A673 (cell line): ENCODE measurements at regions not wholly inside any gene's neighbourhood (a gene's known extent, or its start where the extent isn't known, plus 50 kb on each side); places are given as distances from the start of the nearest gene placed in this dataset.

Source experiments
- BruUV-seq: library from RNA; stranded (reverse); fragments of 400-500 nt; replicated peaks from 2 replicates; lab custom pipeline; 2021; lab: Mats Ljungman, UMichigan
- CTCF ChIA-PET: fragments of 300-600 bp; sonication (Branson Sonifier 250); formaldehyde crosslinking; loops from one replicate; lab custom pipeline; 2022; ENCODE audit warnings: antibody characterized with exemption; lab: Charles Lee
- POLR2A ChIA-PET: fragments of 300-600 bp; sonication (Branson Sonifier 250); formaldehyde crosslinking; loops from one replicate; lab custom pipeline; 2022; ENCODE audit warnings: antibody characterized with exemption; ENCODE audit not compliant: low non-redundant PET; lab: Charles Lee
- DNase-seq: peaks from one replicate; pipeline ENCODE4 v3.0.0-alpha.2; 2015; ENCODE audit warnings: low spot score
- H3K27ac ChIP-seq: fragments of 200-600 bp; sonication (generic); 2 replicates; pipeline ENCODE4 v1.5.1; 2016; ENCODE audit warnings: mixed run types, low read depth, mild to moderate bottlenecking, mixed read lengths, antibody characterized with exemption, low read length; ENCODE audit not compliant: poor library complexity, severe bottlenecking
- H3K27me3 ChIP-seq: fragments of 200-600 bp; sonication (generic); replicated peaks from 2 replicates; pipeline ENCODE4 v1.6.1; 2017; ENCODE audit warnings: mixed run types, low read depth, mild to moderate bottlenecking, mixed read lengths, antibody characterized with exemption, low read length; ENCODE audit not compliant: insufficient read depth, poor library complexity
- H3K36me3 ChIP-seq: fragments of 200-600 bp; sonication (generic); 2 replicates; pipeline ENCODE4 v1.6.1; 2016; ENCODE audit warnings: mixed run types, mild to moderate bottlenecking, mixed read lengths, antibody characterized with exemption, low read length; ENCODE audit not compliant: insufficient read depth, poor library complexity, severe bottlenecking
- H3K4me1 ChIP-seq: fragments of 200-600 bp; sonication (generic); 2 replicates; pipeline ENCODE4 v1.6.1; 2017; ENCODE audit warnings: mixed run types, mild to moderate bottlenecking, mixed read lengths, antibody characterized with exemption, low read length; ENCODE audit not compliant: insufficient read depth, poor library complexity, severe bottlenecking
- H3K4me3 ChIP-seq: fragments of 200-600 bp; sonication (generic); 2 replicates; pipeline ENCODE4 v1.5.1; 2016; ENCODE audit warnings: low read depth, mixed run types, mild to moderate bottlenecking, mixed read lengths, low read length; ENCODE audit not compliant: poor library complexity, severe bottlenecking
- H3K9me3 ChIP-seq: fragments of 200-600 bp; sonication (generic); 2 replicates; pipeline ENCODE4 v1.6.1; 2016; ENCODE audit warnings: mixed run types, low read depth, mild to moderate bottlenecking, mixed read lengths, antibody characterized with exemption, low read length; ENCODE audit not compliant: poor library complexity, severe bottlenecking
- EZH2 ChIP-seq: fragments of 200-600 bp; sonication (generic); IDR thresholded peaks from 2 replicates; pipeline ENCODE4 v1.6.1; 2017; ENCODE audit warnings: borderline replicate concordance, low read depth, mild to moderate bottlenecking, mixed read lengths, antibody characterized with exemption, low read length; ENCODE audit not compliant: poor library complexity, severe bottlenecking
- intact Hi-C: fragments of 100-400 bp; cut with micrococcal nuclease; formaldehyde crosslinking; loops from one replicate; pipeline ENCODE4 v1.10.0; 2022; ENCODE audit not compliant: unreplicated experiment
- TF ChIP-seq, protein P1 (sequence below): fragments of 300-800, 200-600 bp; sonication (generic); conservative IDR thresholded peaks from 2 replicates; pipeline ENCODE4 v1.5.1; 2017; ENCODE audit warnings: low read depth, mild to moderate bottlenecking, antibody characterized with exemption, low read length, moderate library complexity, mixed read lengths

GRCh38 chr12:71009430-71010142 is 89.0 kb upstream of the PTPRR start:
- no peak overlapping the region for H3K27ac ChIP-seq
- H3K4me3 ChIP-seq, result no peak overlapping the region
- no TSS peak for BruUV-seq
- no peaks in the 10 kb centered on the region for H3K9me3 ChIP-seq
- intact Hi-C loops, result no loop called here
- ChIA-PET POLR2A (no interaction called here), CTCF (no interaction called here)
- no peaks in the 10 kb centered on the region for H3K36me3 ChIP-seq
- DNase-seq, result no peak
- TF ChIP-seq EZH2, result no peak
- TF ChIP-seq, protein P1, sequence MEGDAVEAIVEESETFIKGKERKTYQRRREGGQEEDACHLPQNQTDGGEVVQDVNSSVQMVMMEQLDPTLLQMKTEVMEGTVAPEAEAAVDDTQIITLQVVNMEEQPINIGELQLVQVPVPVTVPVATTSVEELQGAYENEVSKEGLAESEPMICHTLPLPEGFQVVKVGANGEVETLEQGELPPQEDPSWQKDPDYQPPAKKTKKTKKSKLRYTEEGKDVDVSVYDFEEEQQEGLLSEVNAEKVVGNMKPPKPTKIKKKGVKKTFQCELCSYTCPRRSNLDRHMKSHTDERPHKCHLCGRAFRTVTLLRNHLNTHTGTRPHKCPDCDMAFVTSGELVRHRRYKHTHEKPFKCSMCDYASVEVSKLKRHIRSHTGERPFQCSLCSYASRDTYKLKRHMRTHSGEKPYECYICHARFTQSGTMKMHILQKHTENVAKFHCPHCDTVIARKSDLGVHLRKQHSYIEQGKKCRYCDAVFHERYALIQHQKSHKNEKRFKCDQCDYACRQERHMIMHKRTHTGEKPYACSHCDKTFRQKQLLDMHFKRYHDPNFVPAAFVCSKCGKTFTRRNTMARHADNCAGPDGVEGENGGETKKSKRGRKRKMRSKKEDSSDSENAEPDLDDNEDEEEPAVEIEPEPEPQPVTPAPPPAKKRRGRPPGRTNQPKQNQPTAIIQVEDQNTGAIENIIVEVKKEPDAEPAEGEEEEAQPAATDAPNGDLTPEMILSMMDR, result no peak
- H3K4me1 ChIP-seq, result peaks cover 4% of the 10 kb centered on the region
- H3K27me3 ChIP-seq, result no peaks in the 10 kb centered on the region

DNA sequence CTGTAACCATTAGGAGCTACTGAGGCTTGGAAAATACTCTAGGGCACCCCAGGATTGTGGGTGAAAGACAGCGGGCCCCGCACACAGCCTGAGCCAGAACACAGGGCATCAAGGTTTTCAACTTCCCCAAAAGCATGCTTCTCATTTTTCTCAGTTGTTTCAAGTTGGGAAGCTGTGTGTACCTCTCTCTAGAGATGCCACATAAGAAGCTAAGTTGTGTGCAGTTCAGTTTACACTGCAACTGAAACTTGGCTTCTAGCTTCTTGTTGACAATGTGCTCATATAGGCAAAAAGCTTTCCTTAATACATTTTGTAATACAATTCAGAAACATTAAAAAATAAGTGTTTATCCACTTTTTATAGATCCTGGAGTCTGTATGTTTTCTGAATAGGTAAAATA is 88.1 kb upstream of the PTPRR start:
- Histone ChIP-seq H3K9me3 (no peaks in the 10 kb centered on the region), H3K36me3 (no peaks in the 10 kb centered on the region), H3K27me3 (no peaks in the 10 kb centered on the region), H3K4me1 (peaks cover 4% of the 10 kb centered on the region), H3K4me3 (no peak overlapping the region), H3K27ac (no peak overlapping the region)
- BruUV-seq, result no TSS peak
- ChIA-PET POLR2A (no interaction called here), CTCF (no interaction called here)
- no peak for DNase-seq
- intact Hi-C loops, result no loop called here
- TF ChIP-seq, protein P1, result no peak
- TF ChIP-seq EZH2, result no peak

- intact Hi-C loops, result no loop called here
- H3K27me3 ChIP-seq, result no peaks in the 10 kb centered on the region
- no peak for TF ChIP-seq EZH2
- TF ChIP-seq, protein P1, result no peak
- BruUV-seq, result no TSS peak
- no peak overlapping the region for H3K27ac ChIP-seq
- no peaks in the 10 kb centered on the region for H3K36me3 ChIP-seq
- POLR2A ChIA-PET, result no interaction called here
- CTCF ChIA-PET, result no interaction called here
- DNase-seq, result no peak
- no peak overlapping the region for H3K4me3 ChIP-seq
- H3K4me1 ChIP-seq, result peaks cover 4% of the 10 kb centered on the region
- H3K9me3 ChIP-seq, result no peaks in the 10 kb centered on the region
Observed at GRCh38 chr12:71007781-71008404, 87.4 kb upstream of the PTPRR start.
